PC-3 (cell line): ENCODE measurements at regions not wholly inside any gene's neighbourhood (a gene's known extent, or its start where the extent isn't known, plus 50 kb on each side); places are given as distances from the start of the nearest gene placed in this dataset.

ENCODE experiments used
- ATAC-seq: fragments of 200-7000 bp; cut with Tn5 transposase; 2 replicates; pipeline ENCODE4 v1.9.1; 2020; ENCODE audit warnings: mild to moderate bottlenecking, moderate library complexity
- BruUV-seq: library from RNA; stranded (reverse); fragments of 400-500 nt; replicated peaks from 2 replicates; lab custom pipeline; 2021; lab: Mats Ljungman, UMichigan
- CTCF ChIA-PET: fragments of 300-600 bp; sonication (Branson Sonifier 250); formaldehyde crosslinking; loops from one replicate; lab custom pipeline; 2022; ENCODE audit warnings: antibody characterized with exemption; lab: Charles Lee
- POLR2A ChIA-PET: fragments of 300-600 bp; sonication (Branson Sonifier 250); formaldehyde crosslinking; loops from one replicate; lab custom pipeline; 2022; ENCODE audit warnings: antibody characterized with exemption; ENCODE audit not compliant: unreplicated experiment; lab: Charles Lee
- DNase-seq: peaks from one replicate; pipeline ENCODE4 v3.0.0-alpha.2; 2015
- H2AFZ ChIP-seq: fragments of 300-600 bp; sonication (generic); 2 replicates; pipeline ENCODE4 v1.6.0; 2016; ENCODE audit warnings: antibody characterized with exemption, low read length
- H3F3A ChIP-seq: fragments of 300-600 bp; sonication (generic); one replicate; pipeline ENCODE4 v1.6.0; 2017; ENCODE audit warnings: antibody characterized with exemption, low read length, control low read depth, mild to moderate bottlenecking; ENCODE audit not compliant: unreplicated experiment
- H3K27ac ChIP-seq: fragments of 300-600 bp; sonication (generic); 2 replicates; pipeline ENCODE4 v1.5.1; 2016; ENCODE audit warnings: mild to moderate bottlenecking, low read length
- H3K27me3 ChIP-seq: fragments of 300-600 bp; sonication (generic); 2 replicates; pipeline ENCODE4 v1.6.1; 2016; ENCODE audit warnings: low read length, mixed read lengths
- H3K36me3 ChIP-seq: fragments of 300-600 bp; sonication (generic); 2 replicates; pipeline ENCODE4 v1.6.1; 2016; ENCODE audit warnings: low read depth, mixed run types, low read length, mixed read lengths
- H3K4me1 ChIP-seq: fragments of 300-600 bp; sonication (generic); 2 replicates; pipeline ENCODE4 v1.5.1; 2016; ENCODE audit warnings: low read length; ENCODE audit not compliant: insufficient read depth
- H3K4me2 ChIP-seq: fragments of 300-600 bp; sonication (generic); 2 replicates; pipeline ENCODE4 v1.6.0; 2016; ENCODE audit warnings: low read length
- H3K4me3 ChIP-seq: fragments of 300-600 bp; sonication (generic); 2 replicates; pipeline ENCODE4 v1.5.1; 2016; ENCODE audit warnings: mild to moderate bottlenecking, low read length, mixed read lengths
- H3K79me2 ChIP-seq: fragments of 300-600 bp; sonication (generic); 2 replicates; pipeline ENCODE4 v1.6.1; 2017; ENCODE audit warnings: low read length, mixed read lengths
- H3K9ac ChIP-seq: fragments of 300-600 bp; sonication (generic); 2 replicates; pipeline ENCODE4 v1.6.0; 2016; ENCODE audit warnings: mild to moderate bottlenecking, low read length
- H3K9me2 ChIP-seq: fragments of 300-600 bp; sonication (generic); replicated peaks from 2 replicates; pipeline ENCODE4 v1.6.1; 2016; ENCODE audit warnings: mixed run types, low read length, mixed read lengths
- H3K9me3 ChIP-seq: fragments of 300-600 bp; sonication (generic); 2 replicates; pipeline ENCODE4 v1.6.1; 2016; ENCODE audit warnings: low read length, mixed read lengths
- H4K20me1 ChIP-seq: fragments of 300-600 bp; sonication (generic); 2 replicates; pipeline ENCODE4 v1.6.1; 2016; ENCODE audit warnings: low read length, mixed read lengths
- EZH2 ChIP-seq: fragments of 300-600 bp; sonication (generic); IDR thresholded peaks from one replicate; pipeline ENCODE4 v1.6.1; 2017; ENCODE audit warnings: antibody characterized with exemption, mild to moderate bottlenecking, low read length; ENCODE audit not compliant: unreplicated experiment
- EZH2phosphoT487 ChIP-seq: fragments of 300-600 bp; sonication (generic); IDR thresholded peaks from 2 replicates; pipeline ENCODE4 v1.6.1; 2018; ENCODE audit warnings: mild to moderate bottlenecking, antibody characterized with exemption, low read length, borderline replicate concordance
- intact Hi-C: fragments of 100-400 bp; cut with micrococcal nuclease; formaldehyde crosslinking; loops from 2 replicates; pipeline ENCODE4 v1.9.0; 2023
- TF ChIP-seq, protein P1 (sequence below): fragments of 300-600 bp; sonication (generic); conservative IDR thresholded peaks from 2 replicates; pipeline ENCODE4 v1.5.1; 2017; ENCODE audit warnings: antibody characterized with exemption, low read depth, mild to moderate bottlenecking, low read length

DNA sequence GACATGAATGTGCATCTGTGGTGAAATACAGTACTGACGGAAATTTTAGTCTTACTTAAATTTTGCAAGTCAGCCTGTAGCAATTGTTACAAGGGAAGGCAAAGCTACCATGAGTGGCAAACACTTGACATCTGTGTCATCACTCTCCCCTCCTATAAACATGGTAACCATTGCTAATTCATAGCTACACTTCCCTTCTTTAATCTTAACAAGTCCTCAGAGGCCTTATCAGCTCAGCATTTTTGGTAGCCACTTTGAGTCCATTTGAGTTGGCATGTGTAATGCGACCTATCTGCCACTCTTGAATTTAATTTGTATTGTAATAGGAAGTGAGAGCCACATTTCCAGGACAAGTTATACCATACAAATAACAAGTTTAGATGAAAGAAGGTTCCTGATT lies 218.1 kb downstream of the RMST start:
- H3K27ac ChIP-seq = no peak overlapping the region
- no peaks in the 10 kb centered on the region for H3K9me3 ChIP-seq
- H3K36me3 ChIP-seq = no peaks in the 10 kb centered on the region
- no peak overlapping the region for H3K9ac ChIP-seq
- no peak overlapping the region for H2AFZ ChIP-seq
- DNase-seq (no peak), ATAC-seq (no peak)
- TF ChIP-seq, protein P1, sequence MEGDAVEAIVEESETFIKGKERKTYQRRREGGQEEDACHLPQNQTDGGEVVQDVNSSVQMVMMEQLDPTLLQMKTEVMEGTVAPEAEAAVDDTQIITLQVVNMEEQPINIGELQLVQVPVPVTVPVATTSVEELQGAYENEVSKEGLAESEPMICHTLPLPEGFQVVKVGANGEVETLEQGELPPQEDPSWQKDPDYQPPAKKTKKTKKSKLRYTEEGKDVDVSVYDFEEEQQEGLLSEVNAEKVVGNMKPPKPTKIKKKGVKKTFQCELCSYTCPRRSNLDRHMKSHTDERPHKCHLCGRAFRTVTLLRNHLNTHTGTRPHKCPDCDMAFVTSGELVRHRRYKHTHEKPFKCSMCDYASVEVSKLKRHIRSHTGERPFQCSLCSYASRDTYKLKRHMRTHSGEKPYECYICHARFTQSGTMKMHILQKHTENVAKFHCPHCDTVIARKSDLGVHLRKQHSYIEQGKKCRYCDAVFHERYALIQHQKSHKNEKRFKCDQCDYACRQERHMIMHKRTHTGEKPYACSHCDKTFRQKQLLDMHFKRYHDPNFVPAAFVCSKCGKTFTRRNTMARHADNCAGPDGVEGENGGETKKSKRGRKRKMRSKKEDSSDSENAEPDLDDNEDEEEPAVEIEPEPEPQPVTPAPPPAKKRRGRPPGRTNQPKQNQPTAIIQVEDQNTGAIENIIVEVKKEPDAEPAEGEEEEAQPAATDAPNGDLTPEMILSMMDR = no peak
- no peak for TF ChIP-seq EZH2
- no peak for TF ChIP-seq EZH2phosphoT487
- no peaks in the 10 kb centered on the region for H3K4me1 ChIP-seq
- intact Hi-C loops = no loop called here
- H3K79me2 ChIP-seq = no peaks in the 10 kb centered on the region
- POLR2A ChIA-PET = no interaction called here
- CTCF ChIA-PET = no interaction called here
- H3K27me3 ChIP-seq = peaks cover 14% of the 10 kb centered on the region; the same call in 1 of the 2 replicates
- BruUV-seq = no TSS peak
- H4K20me1 ChIP-seq = no peaks in the 10 kb centered on the region
- H3K4me3 ChIP-seq = no peak overlapping the region
- H3K4me2 ChIP-seq = no peak overlapping the region
- H3F3A ChIP-seq = no peaks in the 10 kb centered on the region
- no peaks in the 10 kb centered on the region for H3K9me2 ChIP-seq

DNA sequence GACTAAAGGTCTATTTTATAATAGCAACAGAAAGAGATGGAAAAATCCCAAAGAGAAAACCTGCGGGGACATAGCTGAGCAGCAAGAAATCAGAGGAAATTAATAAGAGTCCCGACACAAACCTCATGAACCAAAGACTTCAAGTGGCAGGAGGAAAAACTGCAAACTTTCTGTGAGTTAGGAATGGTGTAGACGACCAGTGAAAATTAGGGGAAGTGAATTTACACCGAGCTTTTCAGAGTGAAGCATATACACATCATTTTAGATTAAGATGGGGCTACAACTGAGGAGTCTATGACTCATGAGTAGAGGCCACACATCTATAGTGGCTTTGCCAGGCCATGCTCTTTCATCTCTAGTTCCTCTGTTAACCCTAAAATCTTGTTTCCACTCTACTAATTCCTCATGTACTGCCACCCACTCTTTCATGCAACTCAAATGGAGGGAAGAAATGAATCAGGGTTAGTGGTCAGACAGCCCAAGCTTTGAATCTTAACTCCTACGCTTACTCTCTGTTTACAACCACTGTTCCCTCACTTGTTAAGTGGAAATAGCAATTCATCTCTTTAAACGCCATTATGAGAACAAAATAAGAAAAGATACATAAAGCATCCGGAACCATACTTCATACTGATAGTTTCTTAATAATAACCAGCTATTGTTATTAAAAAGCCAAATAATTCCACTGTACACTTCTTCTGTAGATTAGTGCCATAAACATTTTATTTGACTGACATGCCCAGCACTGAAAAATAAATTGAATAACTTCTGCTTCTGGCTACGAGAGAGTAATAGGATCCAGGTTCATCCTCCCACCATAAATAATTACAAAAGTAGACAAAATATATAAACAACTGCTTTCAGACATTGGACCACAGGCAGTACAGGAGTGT lies 219.3 kb downstream of the RMST start:
- Histone ChIP-seq H3K9me2 (no peaks in the 10 kb centered on the region), H3K9me3 (no peaks in the 10 kb centered on the region), H3K27ac (no peak overlapping the region), H2AFZ (no peak overlapping the region), H3K4me1 (no peaks in the 10 kb centered on the region), H3K4me3 (no peak overlapping the region), H3K4me2 (no peak overlapping the region), H3K36me3 (no peaks in the 10 kb centered on the region), H3F3A (no peaks in the 10 kb centered on the region), H3K27me3 (peaks cover 14% of the 10 kb centered on the region; the same call in 1 of the 2 replicates), H4K20me1 (no peaks in the 10 kb centered on the region), H3K9ac (no peak overlapping the region), H3K79me2 (no peaks in the 10 kb centered on the region)
- CTCF ChIA-PET = no interaction called here
- ATAC-seq (no peak), DNase-seq (no peak)
- intact Hi-C loops = no loop called here
- no TSS peak for BruUV-seq
- TF ChIP-seq EZH2phosphoT487 (no peak), EZH2 (no peak)
- TF ChIP-seq, protein P1 = no peak
- POLR2A ChIA-PET = no interaction called here

DNA sequence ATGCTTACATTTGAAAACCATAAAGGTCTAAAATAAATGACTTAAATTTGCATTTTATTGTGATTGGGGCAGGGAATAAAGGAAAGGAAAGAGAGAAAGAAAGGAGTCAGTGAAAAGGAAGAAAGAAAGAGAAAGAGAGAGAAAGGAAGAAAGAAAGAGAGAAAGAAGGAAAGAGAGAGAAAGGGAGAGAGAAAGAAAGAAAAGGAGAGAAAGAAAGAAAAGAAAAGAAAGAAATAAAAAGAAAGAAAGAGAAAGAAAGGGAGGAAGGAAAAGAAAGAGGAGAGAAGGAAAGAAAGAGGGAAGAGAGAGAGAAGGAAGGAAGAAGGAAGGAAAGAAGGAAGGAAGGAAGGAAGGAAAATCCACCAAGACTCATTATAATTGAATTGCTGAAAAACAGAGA lies 222.8 kb downstream of the RMST start:
- no peaks in the 10 kb centered on the region for H3K4me1 ChIP-seq
- peaks cover 28% of the 10 kb centered on the region for H3K27me3 ChIP-seq
- POLR2A ChIA-PET = no interaction called here
- CTCF ChIA-PET = no interaction called here
- no peaks in the 10 kb centered on the region for H3K79me2 ChIP-seq
- no TSS peak for BruUV-seq
- no peak for DNase-seq
- no peaks in the 10 kb centered on the region for H3K9me3 ChIP-seq
- no peaks in the 10 kb centered on the region for H3F3A ChIP-seq
- no peak overlapping the region for H2AFZ ChIP-seq
- ATAC-seq = no peak
- H3K9ac ChIP-seq = no peak overlapping the region
- H3K9me2 ChIP-seq = no peaks in the 10 kb centered on the region
- H4K20me1 ChIP-seq = no peaks in the 10 kb centered on the region
- intact Hi-C loops = no loop called here
- H3K36me3 ChIP-seq = no peaks in the 10 kb centered on the region
- no peak for TF ChIP-seq EZH2phosphoT487
- H3K27ac ChIP-seq = no peak overlapping the region
- no peak overlapping the region for H3K4me2 ChIP-seq
- H3K4me3 ChIP-seq = no peak overlapping the region
